RPMI8226 (cell line): ENCODE measurements at regions not wholly inside any gene's neighbourhood (a gene's known extent, or its start where the extent isn't known, plus 50 kb on each side); places are given as distances from the start of the nearest gene placed in this dataset.

Experiments used
- DNase-seq: peaks from one replicate; pipeline ENCODE4 v3.0.0-alpha.2; 2015

DNA sequence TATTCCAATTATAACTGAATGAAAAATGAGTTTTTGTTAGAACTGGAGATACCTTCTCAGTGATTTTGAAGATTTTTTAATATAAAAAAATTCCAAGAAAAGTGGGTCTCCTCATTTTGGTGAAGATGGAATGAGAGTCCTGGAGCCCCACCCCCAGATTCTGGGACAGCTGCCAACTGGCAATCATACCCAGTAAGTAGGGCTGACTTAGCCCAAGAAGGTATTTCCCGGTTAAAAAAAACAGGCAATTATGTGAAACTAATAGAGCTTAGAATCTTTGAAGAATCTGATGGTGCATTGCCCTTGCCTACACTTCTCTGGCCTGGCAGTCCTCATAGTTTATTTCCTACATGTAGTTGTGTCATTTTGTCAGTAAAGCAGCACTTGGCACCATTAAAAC is 52.8 kb upstream of the VWDE start:
- DNase-seq, result peak; percentile 10

DNA sequence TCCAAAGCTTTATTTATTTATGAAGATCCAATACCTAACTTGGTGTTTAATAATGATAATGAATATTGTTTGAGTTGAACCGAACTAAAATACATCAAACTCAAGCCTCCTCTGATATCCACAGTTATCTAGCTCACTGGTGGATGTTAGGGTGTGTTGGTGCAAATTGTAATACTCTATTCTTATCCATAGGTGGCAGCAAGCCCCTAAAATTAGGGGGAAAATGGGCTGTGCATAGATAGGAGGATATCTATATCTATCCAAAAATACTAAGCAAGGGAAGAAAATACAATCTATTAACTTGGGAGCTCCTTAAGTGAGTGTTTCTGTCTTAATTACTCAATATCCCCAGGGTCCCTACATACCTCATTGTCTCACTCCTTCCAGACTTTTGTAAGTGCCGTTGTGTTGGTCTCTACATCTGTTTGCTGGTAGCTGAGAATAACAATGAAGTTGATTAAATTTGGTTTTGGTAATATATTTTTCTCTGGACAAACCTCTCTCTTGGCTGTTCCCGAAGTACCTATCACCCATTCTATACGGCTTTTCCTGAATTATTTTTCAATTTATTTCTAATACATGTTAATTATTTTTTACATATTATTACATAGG is 55.0 kb upstream of the VWDE start:
- DNase-seq, result peak; percentile 52

DNA sequence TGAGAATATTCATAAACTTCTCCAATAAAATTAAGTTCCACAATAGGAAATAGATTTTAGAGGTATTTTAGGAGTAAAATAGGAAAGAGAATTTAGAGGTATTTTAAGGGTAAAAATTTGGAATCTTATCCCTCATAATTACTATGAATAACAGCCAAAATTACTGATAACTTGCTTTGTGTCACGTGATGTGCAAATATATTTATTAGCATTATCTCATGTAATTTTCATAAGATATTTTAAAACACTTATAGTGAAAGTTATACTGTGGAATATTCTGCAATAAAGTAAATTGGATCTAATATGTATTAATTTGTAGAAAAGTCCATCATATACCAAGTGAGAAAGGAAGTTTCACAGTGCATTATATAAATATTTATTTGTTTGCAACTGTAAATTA is 64.2 kb upstream of the VWDE start:
- DNase-seq, result no peak

DNA sequence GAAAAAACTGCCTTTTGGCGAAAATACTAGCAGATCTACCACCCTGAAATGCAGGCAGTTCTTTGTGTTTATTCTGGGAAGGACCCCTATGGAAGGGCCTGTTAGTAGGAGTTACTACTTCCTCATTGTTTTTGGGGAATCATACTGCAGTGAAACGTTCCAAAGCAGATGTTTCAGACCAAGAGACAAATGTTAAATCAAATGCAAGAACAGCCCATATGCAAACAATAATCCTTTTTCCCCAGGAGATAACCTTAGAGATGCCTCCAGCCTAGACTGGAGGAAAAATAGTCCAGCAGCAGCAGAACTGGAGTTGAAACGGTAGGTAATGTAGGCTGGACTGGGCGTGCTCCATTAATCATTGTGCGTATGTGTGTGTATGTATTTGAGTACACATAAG is 65.9 kb upstream of the VWDE start:
- no peak for DNase-seq

DNA sequence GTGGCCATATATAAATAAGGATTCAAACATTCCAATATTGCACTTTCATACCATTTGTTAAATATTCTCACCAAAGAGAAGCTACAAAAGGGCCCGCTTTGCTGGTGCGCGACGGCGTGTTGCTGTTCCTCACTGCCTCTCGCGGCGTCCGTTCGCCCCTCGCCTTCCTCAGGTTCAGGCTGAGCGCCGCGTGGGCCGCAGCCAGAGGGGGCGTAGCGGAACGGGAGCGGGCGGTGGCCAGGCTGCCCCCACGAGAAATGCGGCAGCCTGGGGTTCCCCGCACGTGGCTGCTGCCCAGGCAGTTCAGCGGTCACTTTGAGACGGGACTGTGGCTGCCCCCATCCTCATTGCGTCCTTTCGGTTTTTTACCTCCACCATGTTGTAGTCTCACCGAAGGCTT is 67.3 kb upstream of the VWDE start:
- DNase-seq, result no peak

DNA sequence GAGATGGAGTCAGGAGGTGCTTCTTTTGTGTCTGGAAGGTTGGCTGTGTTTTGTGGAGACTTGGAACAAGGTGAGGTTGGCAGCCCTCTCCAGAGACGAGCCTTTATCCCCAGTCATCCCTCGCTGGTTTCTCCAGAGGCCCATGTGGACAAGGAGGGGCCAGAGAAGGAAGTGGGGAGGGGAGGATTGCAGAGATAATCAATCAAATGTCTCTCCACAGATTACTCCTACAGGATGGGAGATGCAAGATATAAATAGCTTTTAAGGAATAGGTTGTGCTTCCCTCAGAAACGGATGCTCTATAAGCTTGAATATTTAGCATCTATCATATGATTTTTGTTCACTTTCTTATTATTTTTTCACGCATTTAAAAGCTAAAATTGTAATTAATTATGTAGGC is 70.4 kb upstream of the VWDE start:
- DNase-seq, result no peak

DNA sequence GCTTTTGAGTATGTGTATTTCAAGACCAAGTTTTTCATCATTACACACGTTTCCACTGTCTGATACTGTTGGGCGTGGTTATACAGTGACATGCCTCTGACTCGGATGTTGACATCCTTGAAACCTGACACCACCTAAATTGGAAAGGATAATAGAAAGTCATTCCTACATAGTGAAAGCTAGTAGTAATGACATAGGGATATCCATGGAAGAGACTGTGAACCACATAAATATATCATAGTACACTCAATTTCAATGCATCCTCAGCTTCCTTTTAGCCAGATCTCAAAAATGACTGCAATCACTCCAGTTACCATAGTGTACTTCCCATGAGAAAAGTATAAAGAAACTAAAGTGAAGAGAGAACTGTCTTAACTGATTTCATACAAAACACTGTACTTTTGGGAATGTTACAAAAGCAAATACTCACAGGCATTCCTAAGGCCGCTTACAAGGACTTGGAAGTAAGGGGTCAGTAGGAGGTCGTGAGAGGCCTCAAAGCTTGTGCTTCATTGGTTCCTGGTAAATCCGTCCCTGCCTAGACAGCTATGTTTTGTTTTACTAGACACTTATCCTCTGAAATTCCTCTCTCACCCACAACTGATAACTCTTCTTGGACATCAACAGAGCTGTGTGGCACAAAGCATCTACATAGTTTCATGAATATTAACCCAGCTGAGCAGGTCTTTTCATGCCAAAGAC is 71.8 kb upstream of the VWDE start:
- no peak for DNase-seq

DNA sequence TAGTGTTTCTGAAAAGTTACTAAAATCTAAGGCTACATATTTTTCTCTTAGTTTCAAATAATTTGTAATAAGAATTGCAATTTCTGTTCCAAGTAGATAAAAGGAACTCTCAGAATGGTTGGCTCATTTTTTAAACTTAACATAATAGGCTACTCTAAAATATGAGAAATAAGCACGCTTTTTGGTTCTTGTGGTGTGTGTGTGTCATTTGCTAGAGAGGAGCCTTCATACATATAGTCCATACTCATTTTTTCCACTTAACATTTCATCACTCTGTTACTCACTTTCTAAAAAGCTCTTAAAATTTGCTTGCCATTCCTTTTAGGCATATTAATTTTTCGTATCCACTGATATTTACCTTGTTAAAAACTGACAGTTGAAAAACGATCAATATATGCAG is 74.0 kb upstream of the VWDE start:
- DNase-seq, result no peak

DNA sequence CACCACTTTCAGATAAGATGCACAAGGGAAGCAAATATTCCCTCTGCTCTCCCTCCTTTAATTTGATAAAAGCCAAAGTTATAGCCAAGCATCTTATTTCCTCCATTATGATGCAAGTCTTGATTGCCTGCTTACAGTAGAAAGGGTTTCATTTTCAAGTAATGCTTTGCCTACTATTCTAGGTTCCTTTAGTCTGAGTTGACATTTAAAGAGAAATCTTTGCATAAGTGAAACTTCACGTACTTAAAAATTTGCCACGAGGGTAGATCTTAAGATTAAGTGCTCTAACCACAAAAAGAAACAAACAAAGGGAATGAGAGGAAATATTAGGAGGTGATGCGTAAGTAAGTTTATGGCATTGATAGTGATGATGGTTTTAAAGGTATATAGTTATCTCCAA is 78.1 kb upstream of the VWDE start:
- peak; percentile 12 for DNase-seq

DNA sequence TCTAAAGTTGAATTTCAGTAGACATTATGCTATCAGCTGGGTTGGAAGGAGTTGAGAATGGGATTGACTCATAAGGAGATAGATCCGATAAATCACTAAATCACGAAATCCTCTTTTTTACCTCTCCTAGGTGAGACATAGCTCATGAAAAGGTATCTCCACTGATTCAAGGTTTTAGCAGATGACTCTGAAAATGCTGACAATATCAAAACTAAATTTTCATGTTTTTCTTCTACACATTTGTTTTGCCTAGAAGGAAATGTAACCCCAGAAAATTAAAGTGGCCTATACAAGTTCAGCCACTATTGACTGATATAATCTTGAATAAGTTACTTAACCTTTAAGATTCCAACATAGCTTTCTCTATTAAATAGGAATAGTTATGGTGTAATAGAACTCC is 82.2 kb upstream of the VWDE start:
- DNase-seq, result no peak

DNA sequence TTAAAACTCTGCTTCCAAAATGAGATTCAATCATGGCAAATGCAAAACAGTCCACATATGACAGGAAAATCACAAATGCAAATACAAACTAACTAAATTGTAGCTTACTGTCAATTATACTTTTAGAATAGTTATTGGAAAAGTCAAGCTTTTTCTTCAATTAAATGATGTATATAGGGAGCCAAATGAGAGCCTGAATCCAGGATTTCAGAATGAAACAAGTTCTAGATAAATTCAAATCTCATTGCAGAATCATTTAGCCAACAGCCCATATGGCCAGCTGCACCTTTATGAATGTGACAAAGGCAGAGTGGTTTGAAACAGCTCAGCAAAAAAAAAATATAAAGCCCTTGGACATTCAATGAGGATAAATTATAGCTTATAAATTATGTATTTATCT is 82.2 kb upstream of the SCIN start:
- no peak for DNase-seq

DNA sequence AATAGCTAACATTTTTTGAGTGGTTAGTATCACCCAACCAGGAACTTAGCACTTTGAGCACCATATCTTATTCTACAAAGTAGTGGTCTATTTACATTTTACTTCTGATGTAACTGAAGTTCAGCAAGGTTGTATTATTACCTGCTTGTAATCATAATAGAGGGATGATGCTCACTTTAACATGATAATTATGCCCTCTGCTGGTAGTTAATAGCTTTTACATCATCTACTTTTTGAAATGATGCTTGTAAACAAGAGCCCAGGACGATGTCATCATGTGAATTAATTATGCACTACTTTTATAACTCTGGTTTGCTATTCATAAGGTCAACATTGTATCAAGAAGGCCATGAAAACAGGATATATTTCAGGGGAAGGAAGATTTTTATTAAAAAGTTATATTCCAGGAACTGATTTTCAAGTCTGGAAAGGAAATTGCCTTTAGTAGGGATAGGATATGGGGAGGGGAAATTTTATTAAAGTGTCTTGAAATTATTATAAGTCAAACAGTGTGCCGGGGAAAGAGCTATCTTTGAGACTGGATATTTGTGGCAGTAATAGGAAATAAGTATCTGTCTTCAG is 80.3 kb upstream of the SCIN start:
- DNase-seq, result peak; percentile 17

DNA sequence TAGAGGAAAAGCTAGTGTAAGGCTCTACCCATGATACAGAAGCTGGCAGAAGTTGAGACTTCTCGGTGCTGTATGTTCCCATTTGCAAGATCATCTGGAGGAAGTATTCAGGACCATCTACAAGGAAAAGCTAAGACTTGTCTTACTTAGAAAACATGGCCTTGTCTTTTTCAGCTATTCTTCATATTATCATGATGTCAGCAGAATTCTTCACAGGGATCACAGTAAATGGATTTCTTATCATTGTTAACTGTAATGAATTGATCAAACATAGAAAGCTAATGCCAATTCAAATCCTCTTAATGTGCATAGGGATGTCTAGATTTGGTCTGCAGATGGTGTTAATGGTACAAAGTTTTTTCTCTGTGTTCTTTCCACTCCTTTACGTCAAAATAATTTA is 79.6 kb upstream of the SCIN start:
- no peak for DNase-seq

DNA sequence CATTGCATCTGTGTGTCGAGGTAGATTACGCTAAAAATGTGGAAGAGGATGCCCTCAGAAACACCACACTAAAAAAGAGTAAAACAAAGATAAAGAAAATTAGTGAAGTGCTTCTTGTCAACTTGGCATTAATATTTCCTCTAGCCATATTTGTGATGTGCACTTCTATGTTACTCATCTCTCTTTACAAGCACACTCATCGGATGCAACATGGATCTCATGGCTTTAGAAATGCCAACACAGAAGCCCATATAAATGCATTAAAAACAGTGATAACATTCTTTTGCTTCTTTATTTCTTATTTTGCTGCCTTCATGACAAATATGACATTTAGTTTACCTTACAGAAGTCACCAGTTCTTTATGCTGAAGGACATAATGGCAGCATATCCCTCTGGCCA is 79.0 kb upstream of the SCIN start:
- DNase-seq, result no peak

DNA sequence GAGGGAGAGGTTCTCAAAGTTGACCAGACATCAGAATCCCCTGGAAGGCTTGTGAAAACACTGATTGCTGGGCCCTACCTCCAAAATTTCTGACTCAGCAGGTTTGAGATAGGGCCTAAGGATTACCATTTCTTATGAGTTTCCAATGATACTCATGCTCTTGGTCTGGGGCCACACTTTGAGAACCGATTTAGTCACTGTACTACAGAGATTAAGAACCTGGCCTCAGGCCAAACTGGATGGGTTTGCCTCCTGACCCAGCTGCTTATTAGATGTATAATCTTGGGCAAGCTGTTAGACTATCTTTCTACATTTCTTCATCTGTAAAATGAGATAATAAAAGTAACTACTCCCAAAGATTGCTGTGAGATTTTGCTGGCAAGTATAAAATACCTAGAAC is 77.1 kb upstream of the SCIN start:
- DNase-seq, result peak; percentile 14

DNA sequence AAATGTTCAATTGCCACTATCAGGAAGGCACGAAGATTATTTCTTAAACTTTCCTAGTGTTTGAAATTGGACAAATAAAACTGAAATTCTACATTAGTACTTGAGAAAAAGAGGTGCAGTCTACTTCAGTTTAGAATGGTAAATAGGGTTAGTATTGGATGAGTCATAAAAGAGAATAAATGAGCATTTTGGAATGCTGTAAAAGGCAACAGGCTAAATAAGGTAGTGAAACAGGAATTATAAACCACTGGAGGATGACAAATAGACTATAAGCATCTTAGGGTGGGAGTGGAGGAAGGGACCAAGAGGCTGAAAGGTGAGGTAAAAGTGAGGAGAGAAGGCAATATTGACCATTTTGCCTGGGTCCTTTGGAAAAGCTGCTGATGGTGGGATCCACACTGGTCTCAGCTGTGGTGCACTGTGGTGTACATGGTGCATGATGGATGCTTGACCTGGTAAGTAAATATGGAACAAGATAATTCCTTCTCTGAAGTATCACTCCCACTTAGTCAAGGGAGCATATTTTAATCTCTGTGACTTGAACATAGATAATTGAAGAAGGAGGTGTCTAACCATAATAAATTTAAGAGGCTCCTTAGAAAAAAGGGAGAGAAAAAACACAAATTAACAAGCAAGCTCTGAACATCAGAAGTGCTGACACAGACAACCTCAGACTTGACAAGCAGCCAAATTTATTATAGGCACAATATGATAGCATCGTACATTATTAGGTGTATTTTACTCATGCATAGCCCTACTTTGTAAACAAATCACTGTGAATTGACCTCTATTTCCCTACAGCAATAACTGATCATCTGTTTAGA is 76.4 kb upstream of the SCIN start:
- peak; percentile 26 for DNase-seq

DNA sequence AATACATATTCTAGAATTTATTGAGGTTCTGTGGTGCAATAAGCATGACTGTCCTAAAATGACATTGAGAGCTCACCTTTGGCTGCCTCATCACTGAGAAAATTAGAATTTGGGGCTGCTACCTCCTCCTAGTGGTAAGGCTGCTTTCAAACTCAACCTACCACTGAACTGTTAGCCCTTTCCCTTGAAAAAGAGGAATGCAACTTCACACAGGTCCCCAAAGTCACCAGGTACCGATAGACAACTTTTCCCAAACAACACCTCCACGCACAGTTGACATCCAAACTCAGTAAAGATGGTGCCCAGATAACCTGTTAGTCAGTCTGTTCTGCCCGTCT is 75.9 kb upstream of the SCIN start:
- DNase-seq, result no peak

DNA sequence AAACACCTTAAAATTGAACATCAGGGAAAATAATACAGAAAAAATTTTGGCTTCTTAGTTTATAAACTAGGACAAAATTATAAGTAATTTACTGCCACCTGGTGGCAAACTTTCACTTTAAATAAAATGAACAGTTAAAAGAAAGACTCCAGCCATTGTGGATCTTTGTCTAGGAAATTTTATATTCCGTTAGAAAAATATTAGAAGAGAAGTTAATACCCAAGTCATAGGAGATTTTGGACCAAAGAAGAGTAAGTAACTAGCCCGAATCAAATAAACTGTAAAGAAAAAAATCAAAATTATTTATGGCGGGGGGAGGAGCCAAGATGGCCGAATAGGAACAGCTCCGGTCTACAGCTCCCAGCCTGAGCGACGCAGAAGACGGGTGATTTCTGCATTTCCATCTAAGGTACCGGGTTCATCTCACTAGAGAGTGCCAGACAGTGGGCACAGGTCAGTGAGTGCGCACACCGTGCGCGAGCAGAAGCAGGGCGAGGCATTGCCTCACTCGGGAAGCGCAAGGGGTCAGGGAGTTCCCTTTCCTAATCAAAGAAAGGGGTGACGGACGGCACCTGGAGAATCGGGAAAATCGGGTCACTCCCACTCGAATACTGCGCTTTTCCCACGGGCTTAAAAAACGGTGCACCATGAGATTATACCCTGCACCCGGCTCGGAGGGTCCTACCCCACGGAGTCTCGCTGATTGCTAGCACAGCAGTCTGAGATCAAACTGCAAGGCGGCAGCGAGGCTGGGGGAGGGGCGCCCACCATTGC is 73.4 kb upstream of the SCIN start:
- peak; percentile 70 for DNase-seq

DNA sequence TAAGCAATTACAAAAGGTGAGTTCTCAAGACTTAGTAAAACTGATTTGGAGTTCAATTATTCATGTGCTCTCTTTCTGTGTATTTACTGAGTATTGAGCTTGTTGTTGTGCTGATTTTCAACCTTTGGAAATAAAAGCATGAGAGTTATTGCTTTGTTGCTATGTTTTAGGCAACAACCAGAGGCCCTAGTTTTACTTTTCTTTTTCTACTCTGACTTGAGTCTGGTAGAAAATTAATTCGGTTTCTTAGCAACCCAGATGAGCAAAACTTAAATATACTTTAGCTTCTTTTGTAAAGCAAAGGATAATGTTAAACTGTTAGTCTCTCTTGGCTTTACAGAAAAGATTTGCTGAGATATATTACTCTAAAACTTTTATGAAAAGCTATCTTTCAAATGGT is 66.4 kb upstream of the SCIN start:
- no peak for DNase-seq

DNA sequence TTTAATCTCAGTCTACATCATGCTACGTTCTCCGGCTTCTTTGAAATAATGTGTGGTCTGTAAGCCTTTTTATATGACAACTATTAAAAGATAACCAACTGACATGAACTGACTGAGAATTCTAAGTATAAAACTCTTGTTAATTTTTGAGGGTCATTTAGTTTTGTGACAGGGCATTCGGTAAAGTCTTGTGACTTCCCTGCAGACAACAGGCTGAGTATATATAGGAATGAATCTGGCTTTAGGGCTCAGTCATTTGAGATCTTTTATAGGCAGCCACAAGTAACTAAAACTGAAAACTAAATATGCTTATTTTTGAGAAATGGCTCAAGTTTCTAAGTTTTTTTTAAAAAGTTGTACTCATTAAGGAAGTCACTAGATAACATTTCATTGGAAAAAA is 62.5 kb upstream of the SCIN start:
- no peak for DNase-seq

DNA sequence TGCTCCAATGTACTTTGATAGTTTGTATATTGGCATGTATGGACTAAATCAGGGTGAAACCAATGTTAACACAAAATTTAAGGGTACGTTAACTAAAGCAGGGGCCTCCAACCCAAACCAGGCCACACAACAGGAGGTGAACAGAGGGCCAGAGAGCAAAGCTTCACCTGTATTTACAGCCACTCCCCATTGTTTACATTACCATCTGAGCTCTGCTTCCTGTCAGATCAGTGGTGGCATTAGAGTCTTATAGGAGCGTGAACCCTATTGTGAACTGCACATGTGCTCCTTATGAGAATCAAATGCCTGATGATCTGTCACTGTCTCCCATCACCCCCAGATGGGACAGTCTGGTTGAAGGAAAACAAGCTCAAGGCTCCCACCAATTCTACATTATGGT is 62.0 kb upstream of the SCIN start:
- no peak for DNase-seq

DNA sequence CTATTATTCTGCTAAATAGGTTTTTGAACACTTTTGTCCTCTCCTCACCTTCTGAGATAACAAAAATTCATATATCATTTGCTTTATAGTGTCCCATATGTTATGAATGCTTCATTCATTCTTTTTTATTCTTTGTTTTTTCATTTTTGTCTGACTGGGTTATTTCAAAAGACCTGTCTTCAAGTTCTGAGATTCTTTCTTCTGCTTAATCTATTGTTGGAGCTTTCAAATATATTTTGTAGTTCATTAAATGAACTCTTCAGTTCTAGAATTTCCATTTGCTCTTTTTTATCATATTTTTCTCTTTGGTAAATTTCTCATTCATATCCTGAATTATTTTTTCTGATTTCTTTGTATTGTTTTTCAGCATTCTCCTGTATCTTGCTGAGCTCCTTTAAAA is 53.1 kb upstream of the SCIN start:
- DNase-seq, result no peak
